Loucy (cell line): ENCODE measurements at regions not wholly inside any gene's neighbourhood (a gene's known extent, or its start where the extent isn't known, plus 50 kb on each side); places are given as distances from the start of the nearest gene placed in this dataset.

Experiments
- H2AFZ ChIP-seq: fragments of 200-600 bp; sonication (generic); 2 replicates; pipeline ENCODE4 v1.6.0; 2016; ENCODE audit warnings: antibody characterized with exemption, mild to moderate bottlenecking, low read length, moderate library complexity
- H3F3A ChIP-seq: fragments of 200-600 bp; 2 replicates; pipeline ENCODE4 v1.6.0; 2016; ENCODE audit warnings: antibody characterized with exemption, low read depth, mild to moderate bottlenecking
- H3K27me3 ChIP-seq: fragments of 200-600 bp; sonication (generic); 2 replicates; pipeline ENCODE4 v1.6.1; 2014; ENCODE audit warnings: low read length, mild to moderate bottlenecking; ENCODE audit not compliant: insufficient read depth, poor library complexity, severe bottlenecking
- H3K36me3 ChIP-seq: fragments of 200-600 bp; sonication (generic); 2 replicates; pipeline ENCODE4 v1.6.1; 2016; ENCODE audit warnings: low read length; ENCODE audit not compliant: insufficient read depth
- H3K4me1 ChIP-seq: fragments of 200-600 bp; sonication (generic); 2 replicates; pipeline ENCODE4 v1.5.1; 2014; ENCODE audit warnings: low read length, mild to moderate bottlenecking; ENCODE audit not compliant: insufficient read depth, poor library complexity, severe bottlenecking
- H3K4me2 ChIP-seq: fragments of 200-600 bp; sonication (generic); 2 replicates; pipeline ENCODE4 v1.6.0; 2014; ENCODE audit warnings: antibody characterized with exemption, low read length, low read depth, mild to moderate bottlenecking; ENCODE audit not compliant: poor library complexity, severe bottlenecking
- H3K4me3 ChIP-seq: fragments of 200-600 bp; sonication (generic); 2 replicates; pipeline ENCODE4 v1.5.1; 2014; ENCODE audit warnings: low read length, mild to moderate bottlenecking, mixed read lengths; ENCODE audit not compliant: poor library complexity, severe bottlenecking
- H3K79me2 ChIP-seq: fragments of 200-600 bp; sonication (generic); 2 replicates; pipeline ENCODE4 v1.6.1; 2014; ENCODE audit warnings: low read length; ENCODE audit not compliant: insufficient read depth
- H3K9ac ChIP-seq: fragments of 200-600 bp; sonication (generic); 2 replicates; pipeline ENCODE4 v1.6.0; 2014; ENCODE audit warnings: mild to moderate bottlenecking, low read depth, low read length, moderate library complexity; ENCODE audit not compliant: poor library complexity, severe bottlenecking
- H3K9me2 ChIP-seq: fragments of 200-600 bp; sonication (generic); replicated peaks from 2 replicates; pipeline ENCODE4 v1.6.1; 2016; ENCODE audit warnings: low read depth, low read length, mixed read lengths
- H3K9me3 ChIP-seq: fragments of 200-600 bp; sonication (generic); 2 replicates; pipeline ENCODE4 v1.6.1; 2014; ENCODE audit warnings: mild to moderate bottlenecking, antibody characterized with exemption, low read length, low read depth; ENCODE audit not compliant: insufficient read depth
- H4K20me1 ChIP-seq: fragments of 200-600 bp; sonication (generic); 2 replicates; pipeline ENCODE4 v1.6.0; 2014; ENCODE audit warnings: antibody characterized with exemption, low read length, mild to moderate bottlenecking; ENCODE audit not compliant: insufficient read depth, poor library complexity, severe bottlenecking
- CTCF ChIP-seq: fragments of 200-600 bp; sonication (generic); conservative IDR thresholded peaks from 2 replicates; pipeline ENCODE4 v1.5.1; 2014; ENCODE audit warnings: mild to moderate bottlenecking, antibody characterized with exemption, low read length
- EZH2phosphoT487 ChIP-seq: fragments of 200-600 bp; IDR thresholded peaks from 2 replicates; pipeline ENCODE4 v1.6.1; 2018; ENCODE audit warnings: antibody characterized with exemption, mild to moderate bottlenecking, moderate library complexity, borderline replicate concordance

- H3K4me1 ChIP-seq = peaks cover 4% of the 10 kb centered on the region
- no peaks in the 10 kb centered on the region for H3K27me3 ChIP-seq
- no peak overlapping the region for H3K9ac ChIP-seq
- H3K4me2 ChIP-seq = no peak overlapping the region
- H3K79me2 ChIP-seq = no peaks in the 10 kb centered on the region
- no peak overlapping the region for H2AFZ ChIP-seq
- no peaks in the 10 kb centered on the region for H4K20me1 ChIP-seq
- no peaks in the 10 kb centered on the region for H3K9me2 ChIP-seq
- no peaks in the 10 kb centered on the region for H3F3A ChIP-seq
- H3K4me3 ChIP-seq = no peak overlapping the region
- no peak for TF ChIP-seq EZH2phosphoT487
- no peak for TF ChIP-seq CTCF
- H3K9me3 ChIP-seq = no peaks in the 10 kb centered on the region
- H3K36me3 ChIP-seq = no peaks in the 10 kb centered on the region
These were observed 81.1 kb upstream of the TMEM72 start for GRCh38 chr10:44830022-44830421.

GRCh38 chr10:44831581-44831980 lies 79.6 kb upstream of the TMEM72 start:
- Histone ChIP-seq H3K36me3 (no peaks in the 10 kb centered on the region), H4K20me1 (no peaks in the 10 kb centered on the region)
- TF ChIP-seq CTCF = no peak
- TF ChIP-seq EZH2phosphoT487 = no peak

GRCh38 chr10:44832595-44833390 lies 78.3 kb upstream of the TMEM72 start:
- Histone ChIP-seq H3K36me3 (no peaks in the 10 kb centered on the region), H3K9ac (no peak overlapping the region), H3K4me1 (peaks cover 4% of the 10 kb centered on the region), H3K9me3 (no peaks in the 10 kb centered on the region), H3F3A (no peaks in the 10 kb centered on the region), H3K27me3 (no peaks in the 10 kb centered on the region), H3K9me2 (no peaks in the 10 kb centered on the region), H2AFZ (no peak overlapping the region), H3K4me3 (no peak overlapping the region), H4K20me1 (no peaks in the 10 kb centered on the region), H3K4me2 (no peak overlapping the region), H3K79me2 (no peaks in the 10 kb centered on the region)
- TF ChIP-seq EZH2phosphoT487 (no peak), CTCF (no peak)

More at GRCh38 chr10:44831581-44831980, 79.6 kb upstream of the TMEM72 start:
- Histone ChIP-seq H2AFZ (no peak overlapping the region), H3K79me2 (no peaks in the 10 kb centered on the region), H3F3A (no peaks in the 10 kb centered on the region), H3K27me3 (no peaks in the 10 kb centered on the region), H3K4me3 (no peak overlapping the region), H3K9me2 (no peaks in the 10 kb centered on the region), H3K4me1 (peaks cover 4% of the 10 kb centered on the region), H3K9ac (no peak overlapping the region), H3K9me3 (no peaks in the 10 kb centered on the region), H3K4me2 (no peak overlapping the region)
